ENCODE measurements at regions not wholly inside any gene's neighbourhood (a gene's known extent, or its start where the extent isn't known, plus 50 kb on each side); places are given as distances from the start of the nearest gene placed in this dataset.

- DNase-seq (ENCODE audit: low spot score), result no peak
Measured at GRCh38 chr2:15734674-15735483, 143.2 kb downstream of the DDX1 start.

GRCh38 chr2:15735484-15736326 is 144.0 kb downstream of the DDX1 start:
- DNase-seq (ENCODE audit: low spot score), result no peak

DNA sequence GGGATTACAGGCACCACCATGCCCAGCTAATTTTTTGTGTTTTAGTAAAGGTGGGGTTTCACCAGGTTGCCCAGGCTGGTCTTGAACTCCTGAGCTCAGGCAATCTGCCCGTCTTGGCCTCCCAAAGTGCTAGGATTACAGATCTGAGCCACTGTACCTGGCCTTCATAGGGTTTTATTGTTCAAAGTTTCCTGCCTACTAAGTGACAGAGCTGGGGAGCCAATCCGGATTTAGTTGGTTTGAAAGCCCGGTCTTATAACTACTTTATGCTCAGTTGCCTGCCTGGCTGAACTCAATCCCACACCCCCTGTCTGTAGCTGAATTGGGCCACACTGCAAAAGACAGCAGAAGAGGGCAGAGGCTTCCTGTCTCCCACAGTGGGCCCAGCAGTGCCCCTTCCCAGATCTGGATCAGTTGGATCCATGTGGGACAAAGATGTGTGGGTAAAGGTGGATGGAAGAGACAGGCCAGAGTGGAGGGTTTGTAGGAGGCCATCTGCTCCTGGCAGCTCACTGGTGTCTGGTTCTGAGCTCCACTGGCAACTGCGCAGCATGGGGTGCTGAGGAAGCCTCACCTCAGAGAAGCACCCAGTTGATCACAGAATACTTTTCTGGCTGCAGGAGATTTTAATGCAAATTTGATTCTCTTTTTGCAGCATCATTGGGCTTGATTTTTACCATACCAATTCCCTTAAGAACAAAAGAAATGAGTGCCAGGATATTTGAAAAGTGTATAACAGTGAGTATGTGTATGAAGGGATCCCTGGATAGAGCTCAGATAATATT is 144.9 kb downstream of the DDX1 start:
- no peak for DNase-seq (ENCODE audit: low spot score)

GRCh38 chr2:15737314-15738224 is 145.9 kb downstream of the DDX1 start:
- DNase-seq (ENCODE audit: low spot score), result no peak

DNA sequence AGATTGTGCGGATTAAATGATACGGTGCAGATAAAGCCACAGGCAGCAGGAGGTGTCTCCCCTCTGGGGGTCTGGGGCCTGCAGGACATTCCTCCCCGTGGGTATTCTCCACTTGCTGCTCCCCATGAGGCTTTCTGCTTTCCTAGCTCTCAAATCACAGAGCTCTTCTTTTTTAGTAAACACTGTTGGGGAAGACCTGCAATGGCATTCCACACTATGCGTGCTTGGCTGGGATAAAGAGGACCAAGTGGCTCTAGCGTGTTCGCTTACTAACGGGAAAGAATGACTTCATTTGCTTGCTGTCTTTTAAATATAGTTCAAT is 146.5 kb downstream of the DDX1 start:
- DNase-seq (ENCODE audit: low spot score), result no peak

GRCh38 chr2:15738943-15739342 is 147.3 kb downstream of the DDX1 start:
- DNase-seq (ENCODE audit: low spot score), result no peak

GRCh38 chr2:15744820-15745219 is 153.2 kb downstream of the DDX1 start:
- no peak for DNase-seq (ENCODE audit: low spot score)

DNA sequence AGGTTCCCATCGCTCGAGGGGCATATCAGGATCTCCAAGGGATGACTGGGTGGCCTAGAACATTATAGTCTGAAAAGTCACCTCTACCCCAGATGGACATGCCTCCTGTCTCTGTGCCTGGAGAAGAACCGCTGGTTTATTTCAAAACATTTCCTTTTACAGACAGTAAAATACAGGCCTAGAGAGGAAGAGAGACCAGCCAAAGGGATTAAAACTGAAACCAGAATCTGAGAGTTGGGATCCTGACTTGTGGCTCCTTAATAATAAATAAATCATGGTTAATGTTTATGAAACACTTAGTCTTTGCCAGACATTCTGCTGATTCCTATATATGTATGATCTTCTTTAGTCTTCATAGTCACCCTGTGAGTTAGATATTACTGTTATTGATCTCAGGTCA is 153.7 kb downstream of the DDX1 start:
- no peak for DNase-seq (ENCODE audit: low spot score)

GRCh38 chr2:15745907-15746702 is 154.4 kb downstream of the DDX1 start:
- no peak for DNase-seq (ENCODE audit: low spot score)

DNA sequence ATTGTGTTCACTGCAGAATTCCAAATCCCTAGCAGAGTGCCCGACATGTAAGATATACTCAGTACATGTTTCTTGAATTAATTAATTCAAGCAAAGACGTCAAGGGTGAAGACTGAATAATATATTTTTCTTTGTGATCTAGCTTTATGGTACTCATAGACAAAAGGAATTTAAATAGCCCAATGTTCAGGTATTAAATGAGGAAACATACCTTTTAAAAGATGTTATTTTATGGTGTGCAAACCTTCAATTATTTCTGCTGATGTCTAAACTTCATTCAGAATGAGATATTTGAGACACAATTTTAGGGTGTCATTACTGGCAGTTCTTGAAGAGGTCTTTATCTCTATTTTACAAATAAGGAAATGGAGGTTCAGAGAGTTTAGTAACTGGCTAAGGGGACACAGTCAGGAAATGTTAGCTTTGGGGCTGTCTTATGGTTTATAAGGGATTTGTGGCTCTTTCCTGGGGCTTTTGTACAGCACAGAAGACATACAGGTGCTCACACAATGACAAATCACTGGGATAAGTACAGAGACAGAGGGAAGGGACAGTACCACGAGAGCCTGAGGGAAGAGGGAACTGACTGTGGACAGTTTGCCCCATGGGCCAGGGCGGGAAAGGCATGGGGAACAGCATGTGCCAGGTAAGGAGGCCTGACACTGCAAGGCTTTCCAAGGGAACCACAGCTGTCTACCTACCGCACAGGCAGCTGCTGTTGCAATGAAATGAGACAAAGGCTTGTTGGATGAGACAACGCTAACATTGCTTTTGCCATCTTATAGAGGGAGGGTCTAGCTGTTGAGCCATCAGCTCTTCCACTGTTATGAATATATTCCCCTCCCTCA is 155.3 kb downstream of the DDX1 start:
- DNase-seq (ENCODE audit: low spot score), result no peak

DNA sequence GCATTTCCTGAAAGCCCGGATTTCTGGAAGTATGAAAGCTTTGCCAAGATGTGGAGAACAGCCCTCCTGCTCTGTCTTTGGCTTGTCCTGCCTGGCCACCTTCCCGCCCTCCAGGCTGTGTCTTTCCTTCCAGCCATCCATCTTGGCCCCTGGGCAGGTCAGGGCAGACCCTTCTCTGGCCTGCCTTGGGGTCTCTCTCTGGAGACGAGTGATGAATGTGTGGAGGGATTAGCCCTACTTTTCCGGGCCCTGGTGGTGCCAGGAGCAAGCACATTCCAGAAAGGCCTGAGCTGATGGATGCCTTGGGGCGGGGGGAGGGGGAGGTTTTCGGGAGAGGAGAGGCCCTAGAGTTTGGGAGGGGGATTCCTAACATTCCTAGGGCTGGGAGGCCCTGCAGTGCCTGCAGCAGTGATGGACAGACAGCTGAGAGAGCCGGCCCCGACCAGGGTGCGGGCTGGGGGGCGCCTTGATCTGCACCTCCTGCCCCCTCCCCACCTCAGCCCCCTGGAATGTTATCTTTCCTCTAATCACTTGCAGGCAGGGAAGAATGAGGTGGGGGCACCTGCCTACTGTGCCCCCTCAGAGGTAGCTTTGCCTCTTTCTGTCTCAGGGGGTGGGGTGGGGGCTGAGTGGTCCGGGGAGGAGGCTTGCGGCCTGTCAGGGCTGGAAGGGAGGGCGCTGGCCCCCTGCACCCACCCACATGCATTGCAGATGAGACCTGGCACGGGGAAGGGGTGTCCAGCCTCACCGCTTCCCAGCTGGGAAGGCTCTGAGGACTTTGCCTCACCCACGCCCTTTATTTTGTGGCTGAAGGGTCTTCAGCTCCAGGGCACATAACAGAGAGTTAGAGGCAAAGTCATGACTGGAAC is 156.2 kb downstream of the DDX1 start:
- peak; percentile 92 for DNase-seq (ENCODE audit: low spot score)

GRCh38 chr2:15748736-15749323 is 157.2 kb downstream of the DDX1 start:
- peak; percentile 84 for DNase-seq (ENCODE audit: low spot score)

GRCh38 chr2:15749460-15750432 is 158.1 kb downstream of the DDX1 start:
- DNase-seq (ENCODE audit: low spot score), result no peak

DNA sequence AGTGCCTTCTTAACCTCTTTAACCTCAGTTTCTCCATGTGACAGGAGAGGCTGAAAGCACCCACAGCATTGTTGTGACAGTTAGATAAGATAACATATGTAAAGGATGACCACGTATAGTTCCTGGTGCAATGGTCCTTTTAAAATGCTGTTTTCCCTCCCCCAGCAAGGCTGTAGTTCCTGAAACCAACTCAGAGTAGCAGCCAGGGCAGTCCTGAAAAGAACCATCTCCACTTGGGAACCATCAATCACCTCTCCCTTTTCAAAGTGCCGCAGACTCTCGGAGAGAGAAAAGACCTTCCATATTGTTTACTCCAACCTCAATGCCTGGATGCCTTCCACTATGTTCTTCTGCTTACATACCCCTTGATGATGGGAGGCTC is 158.8 kb downstream of the DDX1 start:
- DNase-seq (ENCODE audit: low spot score), result no peak

DNA sequence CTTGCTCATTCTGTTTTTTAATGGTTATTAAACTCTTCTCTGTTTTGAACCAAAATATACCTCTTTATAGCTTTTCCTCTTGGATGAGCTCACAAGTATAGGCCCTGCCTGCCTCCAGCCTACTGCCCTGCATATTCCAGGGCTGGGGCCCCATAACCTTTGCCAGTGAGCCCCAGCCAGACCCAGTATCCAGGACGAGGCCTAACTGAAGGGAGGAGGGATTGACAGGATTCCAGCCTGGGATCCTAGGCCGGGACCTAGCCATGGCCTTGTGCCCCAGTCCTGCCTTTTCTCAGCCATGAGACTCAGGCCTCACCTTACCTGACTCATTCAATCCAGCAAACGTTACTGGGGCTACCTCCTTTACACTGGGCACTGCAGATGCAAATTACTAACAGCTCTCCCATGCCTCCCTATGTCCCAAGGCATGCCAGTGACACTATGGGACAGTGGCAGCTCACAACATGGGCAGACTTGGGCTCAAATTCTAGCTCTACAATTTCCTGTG is 159.2 kb downstream of the DDX1 start:
- no peak for DNase-seq (ENCODE audit: low spot score)

GRCh38 chr2:15751477-15751876 is 159.8 kb downstream of the DDX1 start:
- no peak for DNase-seq (ENCODE audit: low spot score)

Measured in iPS-NIHi11 (cell line).